ENCODE measurements at regions not wholly inside any gene's neighbourhood (a gene's known extent, or its start where the extent isn't known, plus 50 kb on each side); places are given as distances from the start of the nearest gene placed in this dataset.

DNA sequence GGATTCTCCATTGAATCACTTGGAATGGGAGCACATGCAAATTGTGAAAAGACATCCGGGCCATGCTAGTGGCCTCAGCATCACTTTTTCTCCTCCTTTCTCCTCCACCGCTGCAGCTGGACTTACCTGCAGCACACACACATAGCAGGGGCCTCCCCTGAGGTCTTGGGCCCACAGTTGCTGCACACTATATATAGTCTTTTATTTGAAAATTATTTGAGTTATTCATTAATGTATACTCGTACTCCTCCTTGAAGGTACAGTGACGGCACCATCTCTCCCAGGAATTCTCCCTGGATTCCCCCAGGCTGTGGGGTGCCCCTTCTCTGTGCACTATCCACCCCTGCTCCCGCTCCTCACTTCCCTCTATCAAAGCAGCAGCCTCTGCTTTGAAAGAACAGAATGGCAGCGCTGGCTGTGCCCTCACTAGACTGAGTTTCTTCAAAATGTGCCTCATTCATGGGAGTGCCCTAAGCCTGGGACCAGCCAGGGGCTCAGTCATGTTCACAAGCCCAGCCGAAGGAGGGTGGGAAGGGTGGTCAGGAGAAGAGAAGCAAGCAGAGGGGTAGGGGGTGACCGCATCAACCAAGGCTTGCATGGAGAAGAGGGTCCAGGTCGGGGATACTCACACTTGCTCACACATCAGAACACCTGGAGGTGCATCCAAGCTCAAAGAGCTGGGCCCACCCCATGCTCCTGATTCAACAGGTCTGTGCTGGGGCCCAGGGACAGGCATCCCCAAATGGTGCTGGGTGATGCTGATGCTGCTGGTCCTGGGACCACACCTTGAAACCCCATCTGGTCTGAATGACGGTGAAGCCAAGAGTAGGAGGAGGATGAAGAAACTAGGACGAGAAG, 156.2 kb upstream of the ZMIZ1 start:
- H3K4me3 ChIP-seq (ENCODE audit: low read depth in 1 of 2, low read length in 2 of 2): no peak overlapping the region
- H3K27me3 ChIP-seq (ENCODE audit: control insufficient read depth in 1 of 2, insufficient read depth in 2 of 2, low read length in 2 of 2): no peaks in the 10 kb centered on the region
- H3K4me1 ChIP-seq (ENCODE audit: insufficient read depth, low read length): peaks cover 5% of the 10 kb centered on the region
- no peaks in the 10 kb centered on the region for H3K36me3 ChIP-seq (ENCODE audit: insufficient read depth, low read length)
- no peaks in the 10 kb centered on the region for H3K9me3 ChIP-seq (ENCODE audit: low read length)
- no peak overlapping the region for H3K27ac ChIP-seq (ENCODE audit: low read depth, low read length)
- H3K9ac ChIP-seq (ENCODE audit: low read length): no peak overlapping the region

DNA sequence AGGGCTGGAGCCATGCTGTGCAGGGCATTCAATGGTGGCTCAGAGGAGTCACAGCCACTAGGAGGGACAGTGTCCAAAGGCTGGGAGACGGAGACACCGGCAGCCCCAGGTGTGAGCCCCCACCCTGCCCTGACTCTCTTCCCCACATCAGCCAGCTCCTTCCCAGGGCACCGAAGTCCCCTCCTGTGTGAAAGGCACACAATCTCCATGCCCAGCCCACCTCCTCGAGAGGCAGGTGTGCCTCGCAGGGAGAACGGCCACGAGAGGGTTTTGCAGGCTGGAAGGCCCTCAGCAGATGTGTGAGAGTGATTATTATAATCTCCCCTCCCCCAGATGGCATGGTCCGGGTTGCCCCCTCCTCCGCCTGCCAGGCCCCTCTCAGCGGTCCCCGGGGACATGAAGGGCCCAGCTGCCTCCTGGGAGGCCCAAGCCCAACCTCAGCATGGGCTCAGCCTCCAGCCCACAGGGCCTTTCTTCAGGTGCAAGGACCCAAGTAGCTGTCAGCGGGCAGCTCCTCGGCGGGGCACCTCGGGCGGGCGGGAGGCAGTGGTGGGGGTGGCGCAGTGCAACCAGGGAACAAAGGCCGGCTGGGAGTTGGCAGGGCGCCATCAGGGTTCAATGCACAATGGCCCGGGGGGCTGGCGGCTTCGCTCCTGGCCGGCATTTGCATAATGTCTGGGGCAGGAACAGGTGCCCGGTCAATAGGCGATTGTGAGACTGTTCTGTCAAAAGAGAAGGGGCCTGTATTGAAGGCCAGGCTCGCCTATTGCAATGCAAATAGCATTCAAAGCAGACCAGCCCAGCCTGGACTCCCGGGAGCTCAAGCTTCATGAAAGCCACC, 155.3 kb upstream of the ZMIZ1 start:
- Histone ChIP-seq H3K36me3 (ENCODE audit: insufficient read depth, low read length) (no peaks in the 10 kb centered on the region), H3K4me3 (ENCODE audit: low read depth in 1 of 2, low read length in 2 of 2) (no peak overlapping the region), H3K27ac (ENCODE audit: low read depth, low read length) (no peak overlapping the region), H3K4me1 (ENCODE audit: insufficient read depth, low read length) (peaks cover 5% of the 10 kb centered on the region), H3K9ac (ENCODE audit: low read length) (no peak overlapping the region), H3K9me3 (ENCODE audit: low read length) (no peaks in the 10 kb centered on the region), H3K27me3 (ENCODE audit: control insufficient read depth in 1 of 2, insufficient read depth in 2 of 2, low read length in 2 of 2) (no peaks in the 10 kb centered on the region)

GRCh38 chr10:78914060-78914378, 154.7 kb upstream of the ZMIZ1 start:
- Histone ChIP-seq H3K27me3 (ENCODE audit: control insufficient read depth in 1 of 2, insufficient read depth in 2 of 2, low read length in 2 of 2) (no peaks in the 10 kb centered on the region), H3K27ac (ENCODE audit: low read depth, low read length) (no peak overlapping the region), H3K36me3 (ENCODE audit: insufficient read depth, low read length) (no peaks in the 10 kb centered on the region), H3K4me1 (ENCODE audit: insufficient read depth, low read length) (peaks cover 5% of the 10 kb centered on the region), H3K4me3 (ENCODE audit: low read depth in 1 of 2, low read length in 2 of 2) (no peak overlapping the region), H3K9me3 (ENCODE audit: low read length) (no peaks in the 10 kb centered on the region), H3K9ac (ENCODE audit: low read length) (no peak overlapping the region)

DNA sequence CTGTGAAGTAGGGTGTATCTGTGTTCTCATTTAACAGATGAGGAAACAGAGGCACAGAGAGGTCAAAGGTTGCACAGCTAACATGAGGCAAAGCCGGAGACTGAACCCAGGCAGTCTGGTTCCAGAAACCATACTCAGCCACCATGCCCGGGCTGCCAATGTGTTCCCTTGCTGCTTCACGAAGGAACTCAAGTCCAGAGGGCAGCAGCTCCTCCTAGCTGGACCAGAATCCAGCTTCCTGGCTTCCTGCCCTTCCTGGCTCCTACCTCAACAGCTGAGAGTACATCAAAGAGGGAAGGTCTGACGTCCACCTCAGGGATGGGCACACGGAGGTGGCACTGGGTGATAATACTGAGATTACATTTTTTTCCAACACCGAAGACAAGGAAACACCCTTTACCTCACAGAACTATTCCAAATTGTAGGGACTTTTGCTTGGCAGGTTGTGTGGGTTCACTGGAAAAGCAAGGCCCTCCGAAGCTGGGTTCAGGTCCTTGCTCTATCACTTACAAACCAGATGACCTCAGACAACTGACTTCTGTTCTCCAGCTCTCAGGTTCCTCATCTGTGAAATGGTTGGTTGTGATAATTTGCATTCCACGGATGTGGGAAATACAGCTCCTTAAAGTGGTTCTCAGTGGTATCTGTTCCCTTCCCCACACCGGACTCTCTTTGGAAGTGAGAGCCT, 154.1 kb upstream of the ZMIZ1 start:
- Histone ChIP-seq H3K36me3 (ENCODE audit: insufficient read depth, low read length) (no peaks in the 10 kb centered on the region), H3K9me3 (ENCODE audit: low read length) (no peaks in the 10 kb centered on the region), H3K4me1 (ENCODE audit: insufficient read depth, low read length) (peaks cover 5% of the 10 kb centered on the region), H3K9ac (ENCODE audit: low read length) (no peak overlapping the region), H3K27me3 (ENCODE audit: control insufficient read depth in 1 of 2, insufficient read depth in 2 of 2, low read length in 2 of 2) (no peaks in the 10 kb centered on the region), H3K4me3 (ENCODE audit: low read depth in 1 of 2, low read length in 2 of 2) (no peak overlapping the region), H3K27ac (ENCODE audit: low read depth, low read length) (no peak overlapping the region)

DNA sequence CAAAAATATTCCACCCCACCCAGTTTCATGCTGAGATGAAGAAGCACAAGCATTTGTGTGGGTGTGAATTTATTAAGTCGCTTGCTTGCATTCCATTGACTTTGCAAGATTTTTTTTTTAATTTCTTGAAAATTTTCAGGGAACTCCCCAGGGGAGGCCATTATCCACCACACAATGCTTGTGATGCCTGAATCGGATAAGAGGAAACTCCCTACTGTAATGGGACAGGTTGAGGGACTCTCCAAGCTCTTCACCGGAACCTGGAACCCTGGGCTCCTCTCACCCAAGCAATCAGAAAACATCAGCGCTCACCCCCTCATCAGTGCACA, 153.6 kb upstream of the ZMIZ1 start:
- no peak overlapping the region for H3K4me3 ChIP-seq (ENCODE audit: low read depth in 1 of 2, low read length in 2 of 2)
- no peaks in the 10 kb centered on the region for H3K27me3 ChIP-seq (ENCODE audit: control insufficient read depth in 1 of 2, insufficient read depth in 2 of 2, low read length in 2 of 2)
- no peak overlapping the region for H3K27ac ChIP-seq (ENCODE audit: low read depth, low read length)
- H3K4me1 ChIP-seq (ENCODE audit: insufficient read depth, low read length): peaks cover 5% of the 10 kb centered on the region
- no peaks in the 10 kb centered on the region for H3K36me3 ChIP-seq (ENCODE audit: insufficient read depth, low read length)
- no peaks in the 10 kb centered on the region for H3K9me3 ChIP-seq (ENCODE audit: low read length)
- no peak overlapping the region for H3K9ac ChIP-seq (ENCODE audit: low read length)

GRCh38 chr10:78916227-78916626, 152.5 kb upstream of the ZMIZ1 start:
- H3K27ac ChIP-seq (ENCODE audit: low read depth, low read length): no peak overlapping the region
- peaks cover 5% of the 10 kb centered on the region for H3K4me1 ChIP-seq (ENCODE audit: insufficient read depth, low read length)
- no peak overlapping the region for H3K4me3 ChIP-seq (ENCODE audit: low read depth in 1 of 2, low read length in 2 of 2)
- H3K27me3 ChIP-seq (ENCODE audit: control insufficient read depth in 1 of 2, insufficient read depth in 2 of 2, low read length in 2 of 2): no peaks in the 10 kb centered on the region
- H3K9ac ChIP-seq (ENCODE audit: low read length): no peak overlapping the region
- H3K9me3 ChIP-seq (ENCODE audit: low read length): no peaks in the 10 kb centered on the region
- no peaks in the 10 kb centered on the region for H3K36me3 ChIP-seq (ENCODE audit: insufficient read depth, low read length)

- H3K4me3 ChIP-seq (ENCODE audit: low read depth in 1 of 2, low read length in 2 of 2): no peak overlapping the region
- no peaks in the 10 kb centered on the region for H3K9me3 ChIP-seq (ENCODE audit: low read length)
- no peaks in the 10 kb centered on the region for H3K36me3 ChIP-seq (ENCODE audit: insufficient read depth, low read length)
- H3K27ac ChIP-seq (ENCODE audit: low read depth, low read length): no peak overlapping the region
- H3K4me1 ChIP-seq (ENCODE audit: insufficient read depth, low read length): peaks cover 5% of the 10 kb centered on the region
- H3K9ac ChIP-seq (ENCODE audit: low read length): no peak overlapping the region
- H3K27me3 ChIP-seq (ENCODE audit: control insufficient read depth in 1 of 2, insufficient read depth in 2 of 2, low read length in 2 of 2): no peaks in the 10 kb centered on the region
Observed at GRCh38 chr10:78919181-78919966, 149.4 kb upstream of the ZMIZ1 start.

GRCh38 chr10:78920011-78920410, 148.8 kb upstream of the ZMIZ1 start:
- peaks cover 5% of the 10 kb centered on the region for H3K4me1 ChIP-seq (ENCODE audit: insufficient read depth, low read length)
- no peaks in the 10 kb centered on the region for H3K27me3 ChIP-seq (ENCODE audit: control insufficient read depth in 1 of 2, insufficient read depth in 2 of 2, low read length in 2 of 2)
- H3K9me3 ChIP-seq (ENCODE audit: low read length): no peaks in the 10 kb centered on the region
- H3K27ac ChIP-seq (ENCODE audit: low read depth, low read length): no peak overlapping the region
- H3K9ac ChIP-seq (ENCODE audit: low read length): no peak overlapping the region
- H3K4me3 ChIP-seq (ENCODE audit: low read depth in 1 of 2, low read length in 2 of 2): no peak overlapping the region
- no peaks in the 10 kb centered on the region for H3K36me3 ChIP-seq (ENCODE audit: insufficient read depth, low read length)

GRCh38 chr10:78921895-78922294, 146.9 kb upstream of the ZMIZ1 start:
- Histone ChIP-seq H3K4me3 (ENCODE audit: low read depth in 1 of 2, low read length in 2 of 2) (no peak overlapping the region), H3K4me1 (ENCODE audit: insufficient read depth, low read length) (peaks cover 5% of the 10 kb centered on the region), H3K27me3 (ENCODE audit: control insufficient read depth in 1 of 2, insufficient read depth in 2 of 2, low read length in 2 of 2) (no peaks in the 10 kb centered on the region)

GRCh38 chr10:78923647-78924318, 145.0 kb upstream of the ZMIZ1 start:
- Histone ChIP-seq H3K4me1 (ENCODE audit: insufficient read depth, low read length) (peaks cover 5% of the 10 kb centered on the region), H3K36me3 (ENCODE audit: insufficient read depth, low read length) (no peaks in the 10 kb centered on the region), H3K27me3 (ENCODE audit: control insufficient read depth in 1 of 2, insufficient read depth in 2 of 2, low read length in 2 of 2) (no peaks in the 10 kb centered on the region), H3K9me3 (ENCODE audit: low read length) (no peaks in the 10 kb centered on the region), H3K27ac (ENCODE audit: low read depth, low read length) (no peak overlapping the region), H3K9ac (ENCODE audit: low read length) (no peak overlapping the region), H3K4me3 (ENCODE audit: low read depth in 1 of 2, low read length in 2 of 2) (no peak overlapping the region)

More at GRCh38 chr10:78921895-78922294, 146.9 kb upstream of the ZMIZ1 start:
- no peaks in the 10 kb centered on the region for H3K9me3 ChIP-seq (ENCODE audit: low read length)
- no peak overlapping the region for H3K9ac ChIP-seq (ENCODE audit: low read length)
- no peak overlapping the region for H3K27ac ChIP-seq (ENCODE audit: low read depth, low read length)
- H3K36me3 ChIP-seq (ENCODE audit: insufficient read depth, low read length): no peaks in the 10 kb centered on the region
